ENCODE measurements at regions not wholly inside any gene's neighbourhood (a gene's known extent, or its start where the extent isn't known, plus 50 kb on each side); places are given as distances from the start of the nearest gene placed in this dataset.

DNA sequence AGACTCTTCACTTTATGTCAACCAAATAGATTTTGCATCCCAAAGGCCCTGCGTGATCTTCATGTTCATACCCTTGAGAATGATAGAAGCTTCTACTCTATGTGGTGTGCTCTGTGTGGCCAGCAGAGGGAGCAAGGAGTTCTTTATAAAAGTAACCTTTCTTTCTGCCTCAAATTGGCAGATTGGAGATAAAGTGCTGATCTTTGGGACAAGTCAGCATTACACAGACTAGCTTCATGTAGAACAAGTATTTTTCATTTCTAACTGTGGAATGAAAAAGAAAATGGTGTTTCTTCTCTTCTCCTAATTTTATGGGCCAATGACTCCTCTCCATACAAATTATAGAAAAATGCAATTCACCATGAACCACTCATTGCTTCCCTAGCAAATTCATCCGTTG, 1214.1 kb downstream of the SORCS1 start:
- TF ChIP-seq POLR2A (IDR thresholded peaks at IDR 0.05; ENCODE audit: low read length): no peak
- no peak for TF ChIP-seq CEBPB (IDR thresholded peaks at IDR 0.05)
- TF ChIP-seq SMC3 (IDR thresholded peaks at IDR 0.05): peak; percentile 40; the same call in 2 of the 3 replicates
- TF ChIP-seq ZFP36 (IDR thresholded peaks at IDR 0.05; ENCODE audit: borderline replicate concordance, partially characterized antibody): no peak
